GM12872 (cell line): ENCODE measurements at regions not wholly inside any gene's neighbourhood (a gene's known extent, or its start where the extent isn't known, plus 50 kb on each side); places are given as distances from the start of the nearest gene placed in this dataset.
A peak's percentile ranks its signal among the peaks of the same experiment; 100 is the strongest.

Experiments
- CTCF ChIP-seq: IDR thresholded peaks from 3 replicates; pipeline ENCODE4 v1.5.1; 2011; ENCODE audit warnings: low read depth, mild to moderate bottlenecking, low read length, moderate library complexity; ENCODE audit not compliant: insufficient read depth

GRCh38 chr10:75304313-75304712 is 68.6 kb upstream of the COMTD1 start:
- TF ChIP-seq CTCF, result no peak

- no peak for TF ChIP-seq CTCF
These were observed 67.5 kb upstream of the COMTD1 start for GRCh38 chr10:75303045-75303777.

- TF ChIP-seq CTCF, result no peak
These were observed 66.3 kb upstream of the COMTD1 start for GRCh38 chr10:75302029-75302428.

GRCh38 chr10:75297021-75297599 is 61.4 kb upstream of the COMTD1 start:
- no peak for TF ChIP-seq CTCF

GRCh38 chr10:75295868-75296441 is 60.2 kb upstream of the COMTD1 start:
- no peak for TF ChIP-seq CTCF

- peak; percentile 21; the same call in 1 of the 3 replicates for TF ChIP-seq CTCF
These were observed 59.3 kb upstream of the COMTD1 start for GRCh38 chr10:75294866-75295701.

GRCh38 chr10:75294518-75294865 is 58.7 kb upstream of the COMTD1 start:
- TF ChIP-seq CTCF, result no peak
